Esophagus squamous epithelium (tissue), 5 donors: ENCODE measurements at regions not wholly inside any gene's neighbourhood (a gene's known extent, or its start where the extent isn't known, plus 50 kb on each side); places are given as distances from the start of the nearest gene placed in this dataset.

ENCODE experiments used
- DNase-seq: peaks from one replicate; lab custom pipeline; 2025; lab: John Stamatoyannopoulos, UW
- H3K27ac ChIP-seq, 4 donors: fragments of 200-600 bp; sonication (generic); one replicate each; pipeline ENCODE4 v1.5.1; 2016 to 2019; ENCODE audit warnings: mild to moderate bottlenecking in 1 of 4
- H3K27me3 ChIP-seq, 4 donors: fragments of 200-600 bp; sonication (generic); 1 replicate in 3 of 4; 2 replicates in 1 of 4; pipeline versions ENCODE4 v1.5.1 to v1.6.0; 2017 to 2021; ENCODE audit warnings: antibody characterized with exemption in 1 of 4
- H3K36me3 ChIP-seq, 3 donors: fragments of 200-600 bp; sonication (generic); one replicate each; pipeline ENCODE4 v1.5.1; 2016 to 2019
- H3K4me1 ChIP-seq, 3 donors: fragments of 200-600 bp; sonication (generic); one replicate each; pipeline ENCODE4 v1.5.1; 2017 to 2019
- H3K4me3 ChIP-seq, 4 donors: fragments of 200-600 bp; sonication (generic); 1 replicate in 3 of 4; 2 replicates in 1 of 4; pipeline ENCODE4 v1.5.1; 2016 to 2019; ENCODE audit warnings: mild to moderate bottlenecking in 2 of 4, moderate library complexity in 1 of 4
- H3K9me3 ChIP-seq, 3 donors: fragments of 200-600 bp; sonication (generic); one replicate each; pipeline ENCODE4 v1.5.1; 2016 to 2019
- CTCF ChIP-seq, 6 experiments: fragments of 450-650 bp in 4 of 6; fragments of 200-600 bp in 2 of 6; sonication (generic) in 2 of 6; IDR thresholded peaks; one replicate each; pipeline ENCODE4 v1.5.1; 2016 to 2019; ENCODE audit warnings: antibody characterized with exemption in 6 of 6, mild to moderate bottlenecking in 4 of 6, moderate library complexity in 4 of 6
- POLR2A ChIP-seq, 4 donors: fragments of 450-650 bp; IDR thresholded peaks; one replicate each; pipeline ENCODE4 v1.6.1; 2017; ENCODE audit warnings: antibody characterized with exemption in 4 of 4, mild to moderate bottlenecking in 4 of 4, moderate library complexity in 3 of 4
- WGBS, 2 donors: methylation state at CpG; one replicate each; pipeline ENCODE4 v1.1.5; 2018; 5-methylcytosine and 5-hydroxymethylcytosine counted together
- intact Hi-C: fragments of 100-400 bp; cut with DNase I; formaldehyde crosslinking; loops from one replicate; pipeline ENCODE4 v1.15.0; 2022
- donor health status: DM: yes; HTN: yes; CAD: no.

DNA sequence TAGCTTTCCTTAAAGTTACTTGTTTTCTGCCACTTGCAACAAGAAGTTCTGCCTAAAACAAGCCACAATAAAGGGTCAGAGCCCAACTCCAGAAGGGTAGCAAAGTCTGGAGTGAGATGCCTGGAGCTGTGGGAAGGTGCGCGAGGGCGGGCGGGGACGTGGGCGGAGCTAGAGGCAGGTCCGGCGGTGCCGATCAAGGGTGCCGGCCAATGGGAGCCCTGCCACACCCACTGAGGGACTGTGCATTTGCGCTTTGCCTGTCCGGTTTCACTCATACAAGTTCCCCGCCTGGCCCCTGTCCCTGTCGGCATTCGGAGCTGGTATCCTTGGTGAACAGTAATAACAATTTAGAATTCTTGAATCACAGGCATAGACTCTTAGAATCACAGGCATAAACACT, 732.4 kb downstream of the MATN1 start:
- Histone ChIP-seq H3K27me3 (peaks cover 0 to 12% (median 0%) of the 10 kb centered on the region in 4 donors), H3K4me3 (no peak overlapping the region), H3K4me1 (no peaks in the 10 kb centered on the region), H3K27ac (no peak overlapping the region), H3K9me3 (peaks cover 0 to 21% (median 0%) of the 10 kb centered on the region in 3 donors), H3K36me3 (no peaks in the 10 kb centered on the region)
- DNase-seq: no peak
- WGBS, 2 donors: 78 to 96% methylated on average over 15 of the region's 15 CpGs
- TF ChIP-seq CTCF (IDR thresholded peaks at IDR 0.05): no peak
- no peak for TF ChIP-seq POLR2A (IDR thresholded peaks at IDR 0.05)
- intact Hi-C loops: no loop called here

DNA sequence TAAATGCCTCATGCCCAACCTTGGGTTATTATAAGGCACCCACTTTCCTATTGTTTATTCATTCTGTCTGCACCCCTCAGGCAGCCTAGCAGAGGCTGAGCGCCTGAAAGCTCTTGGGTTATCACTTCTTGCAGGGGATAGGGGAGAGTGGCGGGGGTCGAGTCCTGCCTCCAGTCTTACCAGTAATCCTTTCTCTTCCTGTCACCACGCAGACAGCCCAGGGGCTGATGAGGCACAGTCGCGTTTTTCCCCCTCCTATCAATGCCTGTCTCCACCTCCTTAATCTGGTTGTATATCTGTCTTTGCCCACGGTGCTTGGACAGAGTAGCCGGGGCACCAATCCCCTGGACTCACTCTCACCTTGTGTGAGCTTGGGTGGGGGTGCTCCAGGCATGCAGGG, 733.1 kb downstream of the MATN1 start:
- Histone ChIP-seq H3K4me3 (no peak overlapping the region), H3K36me3 (no peaks in the 10 kb centered on the region), H3K27me3 (peaks cover 0 to 12% (median 0%) of the 10 kb centered on the region in 4 donors), H3K4me1 (no peaks in the 10 kb centered on the region), H3K9me3 (peaks cover 0 to 19% (median 0%) of the 10 kb centered on the region in 3 donors), H3K27ac (no peak overlapping the region)
- 72 to 81% methylated on average over 8 of the region's 8 CpGs for WGBS, 2 donors
- no peak for TF ChIP-seq POLR2A (IDR thresholded peaks at IDR 0.05)
- no peak for TF ChIP-seq CTCF (IDR thresholded peaks at IDR 0.05)
- intact Hi-C loops: no loop called here
- no peak for DNase-seq

- WGBS, 2 donors: 36 to 37% methylated on average over 2 of the region's 2 CpGs
- no peaks in the 10 kb centered on the region for H3K9me3 ChIP-seq
- DNase-seq: no peak
- TF ChIP-seq POLR2A (IDR thresholded peaks at IDR 0.05): no peak
- TF ChIP-seq CTCF (IDR thresholded peaks at IDR 0.05): no peak
- no peak overlapping the region for H3K4me3 ChIP-seq
- intact Hi-C loops: no loop called here
- no peaks in the 10 kb centered on the region for H3K4me1 ChIP-seq
- no peak overlapping the region for H3K27ac ChIP-seq
- H3K27me3 ChIP-seq: peaks cover 0 to 40% (median 0%) of the 10 kb centered on the region in 4 donors
- no peaks in the 10 kb centered on the region for H3K36me3 ChIP-seq
Measured at GRCh38 chr1:29986986-29987385, 736.4 kb downstream of the MATN1 start.

GRCh38 chr1:29985606-29985945, 737.8 kb downstream of the MATN1 start:
- no peaks in the 10 kb centered on the region for H3K36me3 ChIP-seq
- H3K27ac ChIP-seq: no peak overlapping the region
- intact Hi-C loops: no loop called here
- H3K27me3 ChIP-seq: peaks cover 0 to 40% (median 0%) of the 10 kb centered on the region in 4 donors
- H3K4me1 ChIP-seq: no peaks in the 10 kb centered on the region
- no peak for DNase-seq
- H3K9me3 ChIP-seq: no peaks in the 10 kb centered on the region
- TF ChIP-seq CTCF (IDR thresholded peaks at IDR 0.05) (no peak), POLR2A (IDR thresholded peaks at IDR 0.05) (no peak)
- no peak overlapping the region for H3K4me3 ChIP-seq
- 37 to 61% methylated on average over 4 to 5 of the region's 5 CpGs for WGBS, 2 donors

- H3K9me3 ChIP-seq: no peaks in the 10 kb centered on the region
- H3K4me3 ChIP-seq: no peak overlapping the region
- H3K36me3 ChIP-seq: no peaks in the 10 kb centered on the region
- WGBS, 2 donors: 51 to 55% methylated on average over 7 of the region's 7 CpGs
- TF ChIP-seq POLR2A (IDR thresholded peaks at IDR 0.05) (no peak), CTCF (IDR thresholded peaks at IDR 0.05) (no peak)
- H3K4me1 ChIP-seq: no peaks in the 10 kb centered on the region
- H3K27ac ChIP-seq: peak overlapping the region in 2 of 4 donors; percentile 42 to 43
- intact Hi-C loops: no loop called here
- DNase-seq: no peak
- peaks cover 0 to 40% (median 0%) of the 10 kb centered on the region in 4 donors for H3K27me3 ChIP-seq
Measured at GRCh38 chr1:29984862-29985605, 738.4 kb downstream of the MATN1 start.
